Heart right ventricle (tissue), 16 donors: ENCODE measurements at regions not wholly inside any gene's neighbourhood (a gene's known extent, or its start where the extent isn't known, plus 50 kb on each side); places are given as distances from the start of the nearest gene placed in this dataset.

Experiments used
- ATAC-seq, 8 donors: fragments of 200-7000 bp; cut with Tn5 transposase; one replicate each; pipeline ENCODE4 v1.9.1; 2020; ENCODE audit warnings: mild to moderate bottlenecking in 8 of 8, moderate library complexity in 8 of 8, moderate number of reproducible peaks in 1 of 8
- DNase-seq, 2 donors: peaks; one replicate each; pipeline ENCODE4 v3.0.0-alpha.2; 2020
- H3K27ac ChIP-seq, 10 donors: fragments of 200-600 bp; sonication (generic) in 2 of 10; one replicate each; pipeline versions ENCODE4 v1.5.0 to v1.8.0; 2020 to 2022; ENCODE audit warnings: mild to moderate bottlenecking in 3 of 10
- H3K27me3 ChIP-seq, 7 donors: fragments of 200-600 bp; one replicate each; pipeline ENCODE4 v1.8.0; 2021 to 2022; ENCODE audit warnings: mild to moderate bottlenecking in 2 of 7
- H3K36me3 ChIP-seq, 9 donors: fragments of 200-600 bp; sonication (generic) in 1 of 9; one replicate each; pipeline versions ENCODE4 v1.5.0 to v1.8.0; 2020 to 2022; ENCODE audit warnings: mild to moderate bottlenecking in 2 of 9
- H3K4me1 ChIP-seq, 9 donors: fragments of 200-600 bp; sonication (generic) in 1 of 9; one replicate each; pipeline versions ENCODE4 v1.5.0 to v1.8.0; 2020 to 2022; ENCODE audit warnings: mild to moderate bottlenecking in 4 of 9
- H3K4me3 ChIP-seq, 10 donors: fragments of 200-600 bp; sonication (generic) in 2 of 10; one replicate each; pipeline versions ENCODE4 v1.5.0 to v1.8.0; 2020 to 2022; ENCODE audit warnings: mild to moderate bottlenecking in 7 of 10, moderate library complexity in 2 of 10
- H3K9me3 ChIP-seq, 11 donors: fragments of 200-600 bp in 10 of 11; sonication (generic) in 2 of 11; one replicate each; pipeline versions ENCODE4 v1.5.0 to v1.8.0; 2013 to 2022; ENCODE audit warnings: mild to moderate bottlenecking in 2 of 11, control low read depth in 1 of 11, moderate library complexity in 1 of 11
- WGBS, 2 donors: extraction: QIAGEN DNeasy Blood & Tissue Kit; methylation state at CpG; one replicate each; pipeline ENCODE4 v1.1.7; 2013; ENCODE audit warnings: inconsistent platforms in 1 of 2; 5-methylcytosine and 5-hydroxymethylcytosine counted together
- intact Hi-C, 10 donors: fragments of 100-400 bp; cut with DNase I; formaldehyde crosslinking; loops; one replicate each; pipeline versions ENCODE4 v1.11.1 to v1.14.2; 2022
- TF ChIP-seq, protein P1 (sequence below), 9 donors: fragments of 200-600 bp; sonication (generic) in 2 of 9; IDR thresholded peaks; one replicate each; pipeline versions ENCODE4 v1.5.0 to v1.8.0; 2021 to 2022; ENCODE audit warnings: antibody characterized with exemption in 9 of 9, mild to moderate bottlenecking in 5 of 9, moderate library complexity in 1 of 9
- donor health status: Arrhythmogenic right ventricular cardiomyopathy.
- donor health status: ischemic (EF 13 %, LVEDD 7.1; RV severe dilation, severe dysfunction).
- donor health status: healthy with polysubstance abuse.
- donor health status: DM: no; HTN: yes; CAD: no.
- donor health status: DM: no; HTN: no; CAD: no.
- donor health status: ischemic (EF 25% LVEDD 6.9; RV normal size, moderate dysfunction).
- donor health status: ischemic (EF 25% LVEDD 5.7; RV mildly dilated, moderate dysfunction).
- donor health status: healthy.
- donor health status: DM: yes; HTN: yes; CAD: no.
- donor health status: Ischemic cardiomyopathy.
- donor health status: ischemic (EF 35%, LVEDD 5.7; RV mildly dilated, moderate dysfunction).
- donor health status: nonischemic (EF 11% LVEDD 7.7; RV severe dilation, severe dysfunction).
- donor health status: DM: yes; HTN: yes; CAD: no.
- donor health status: PGD.
- donor health status: ischemic (EF 29% LVEDD 5.4; RV normal size, mild dysfunction).
- donor health status: nonischemic (EF 23%, LVEDD 6.1; RV moderate dilation, normal function).

DNA sequence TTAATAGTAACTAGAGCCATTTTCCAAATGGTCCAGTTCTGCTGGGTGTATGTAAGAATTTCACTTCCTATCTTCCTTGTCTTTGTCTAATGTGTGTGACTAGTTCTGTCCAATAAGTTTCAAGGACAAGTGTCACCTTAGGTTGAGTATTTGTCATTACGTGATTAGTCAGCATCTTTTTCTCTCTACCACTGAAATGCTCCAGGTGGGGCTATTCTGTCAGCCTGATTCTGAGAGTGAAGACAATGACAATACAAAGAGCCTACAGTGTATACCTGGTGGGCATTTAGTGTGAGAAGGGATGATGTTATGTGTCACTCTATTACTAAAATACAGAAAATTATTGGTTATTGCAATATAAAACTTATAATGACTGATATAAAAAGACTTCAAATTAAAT is 876.3 kb downstream of the C4orf33 start:
- no peaks in the 10 kb centered on the region for H3K4me1 ChIP-seq
- H3K27ac ChIP-seq = no peak overlapping the region
- H3K9me3 ChIP-seq = peaks cover 0 to 16% (median 0%) of the 10 kb centered on the region in 11 donors
- intact Hi-C loops = no loop called here
- H3K27me3 ChIP-seq = no peaks in the 10 kb centered on the region
- 78 to 82% methylated on average over 1 of the region's 1 CpG for WGBS, 2 donors
- no peak overlapping the region for H3K4me3 ChIP-seq
- no peaks in the 10 kb centered on the region for H3K36me3 ChIP-seq
- ATAC-seq = no peak
- no peak for DNase-seq
- TF ChIP-seq, protein P1, sequence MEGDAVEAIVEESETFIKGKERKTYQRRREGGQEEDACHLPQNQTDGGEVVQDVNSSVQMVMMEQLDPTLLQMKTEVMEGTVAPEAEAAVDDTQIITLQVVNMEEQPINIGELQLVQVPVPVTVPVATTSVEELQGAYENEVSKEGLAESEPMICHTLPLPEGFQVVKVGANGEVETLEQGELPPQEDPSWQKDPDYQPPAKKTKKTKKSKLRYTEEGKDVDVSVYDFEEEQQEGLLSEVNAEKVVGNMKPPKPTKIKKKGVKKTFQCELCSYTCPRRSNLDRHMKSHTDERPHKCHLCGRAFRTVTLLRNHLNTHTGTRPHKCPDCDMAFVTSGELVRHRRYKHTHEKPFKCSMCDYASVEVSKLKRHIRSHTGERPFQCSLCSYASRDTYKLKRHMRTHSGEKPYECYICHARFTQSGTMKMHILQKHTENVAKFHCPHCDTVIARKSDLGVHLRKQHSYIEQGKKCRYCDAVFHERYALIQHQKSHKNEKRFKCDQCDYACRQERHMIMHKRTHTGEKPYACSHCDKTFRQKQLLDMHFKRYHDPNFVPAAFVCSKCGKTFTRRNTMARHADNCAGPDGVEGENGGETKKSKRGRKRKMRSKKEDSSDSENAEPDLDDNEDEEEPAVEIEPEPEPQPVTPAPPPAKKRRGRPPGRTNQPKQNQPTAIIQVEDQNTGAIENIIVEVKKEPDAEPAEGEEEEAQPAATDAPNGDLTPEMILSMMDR (IDR thresholded peaks at IDR 0.05) = no peak

DNA sequence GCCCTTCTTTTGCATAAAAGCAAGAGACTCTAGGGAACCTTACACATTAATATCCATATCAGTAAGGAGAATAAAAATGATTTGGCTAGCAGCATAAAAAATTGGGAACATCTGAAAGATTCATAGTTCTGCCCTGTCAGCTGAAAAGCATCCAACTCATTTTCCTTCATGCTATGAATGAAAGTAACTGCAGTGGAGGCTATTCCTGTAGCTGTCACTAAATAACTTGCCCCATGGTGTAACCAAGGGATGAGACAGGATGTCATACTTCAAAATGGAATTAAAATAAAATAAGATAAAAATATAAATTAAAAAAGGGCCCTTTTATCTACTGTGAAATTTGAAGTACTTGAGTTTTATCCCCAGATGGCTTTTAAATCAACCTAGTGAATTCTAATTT is 878.8 kb downstream of the C4orf33 start:
- peaks cover 0 to 5% (median 0%) of the 10 kb centered on the region in 11 donors for H3K9me3 ChIP-seq
- no peak overlapping the region for H3K4me3 ChIP-seq
- no peak overlapping the region for H3K27ac ChIP-seq
- intact Hi-C loops = no loop called here
- TF ChIP-seq, protein P1 (IDR thresholded peaks at IDR 0.05) = no peak
- no peaks in the 10 kb centered on the region for H3K36me3 ChIP-seq
- H3K27me3 ChIP-seq = no peaks in the 10 kb centered on the region
- no peaks in the 10 kb centered on the region for H3K4me1 ChIP-seq
- DNase-seq (no peak), ATAC-seq (no peak)

DNA sequence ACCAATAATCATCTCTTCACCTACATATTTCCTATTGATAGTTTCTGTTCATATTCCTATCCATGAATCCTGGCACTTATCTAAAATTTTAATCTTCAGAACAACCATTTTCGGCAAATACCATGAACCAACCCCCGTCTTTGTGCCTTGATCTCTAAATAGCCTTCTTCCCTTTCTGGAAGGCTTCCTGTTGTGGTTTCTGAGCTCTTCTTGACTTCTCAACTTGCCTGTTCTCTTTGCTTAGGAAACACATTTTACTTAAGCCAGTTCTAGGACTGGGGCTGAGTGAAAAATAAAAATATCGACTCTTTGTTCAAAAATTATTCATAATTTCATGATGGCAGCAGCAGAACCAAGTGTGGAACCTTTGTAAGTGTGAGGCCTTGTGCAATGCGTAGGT is 882.4 kb downstream of the C4orf33 start:
- ATAC-seq = no peak
- 79 to 80% methylated on average over 4 of the region's 4 CpGs for WGBS, 2 donors
- H3K36me3 ChIP-seq = no peaks in the 10 kb centered on the region
- no peaks in the 10 kb centered on the region for H3K27me3 ChIP-seq
- no peak for DNase-seq
- intact Hi-C loops = no loop called here
- no peak overlapping the region for H3K4me3 ChIP-seq
- peaks cover 0 to 3% (median 0%) of the 10 kb centered on the region in 11 donors for H3K9me3 ChIP-seq
- no peaks in the 10 kb centered on the region for H3K4me1 ChIP-seq
- TF ChIP-seq, protein P1 (IDR thresholded peaks at IDR 0.05) = no peak
- no peak overlapping the region for H3K27ac ChIP-seq

DNA sequence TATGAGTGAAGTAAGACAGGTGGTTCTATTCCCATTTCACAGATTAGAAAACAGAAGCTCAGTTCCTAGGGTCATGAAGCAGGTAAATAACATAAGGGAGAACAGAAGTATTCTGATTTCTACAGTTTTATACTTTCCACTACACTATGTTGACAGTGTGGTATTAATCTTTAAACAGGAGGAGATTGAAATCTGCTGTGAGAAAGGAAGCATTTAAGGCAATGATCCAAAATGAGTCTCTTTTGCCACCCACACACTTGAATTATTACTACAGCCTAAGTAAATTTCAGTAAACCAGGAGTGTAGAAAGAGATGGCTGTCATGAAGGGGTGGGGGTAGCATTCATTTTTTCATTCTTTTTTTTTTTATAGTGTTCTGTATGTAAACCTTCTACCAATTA is 893.0 kb downstream of the C4orf33 start:
- H3K27ac ChIP-seq = no peak overlapping the region
- H3K36me3 ChIP-seq = no peaks in the 10 kb centered on the region
- H3K4me1 ChIP-seq = no peaks in the 10 kb centered on the region
- intact Hi-C loops = no loop called here
- DNase-seq (no peak), ATAC-seq (no peak)
- H3K27me3 ChIP-seq = no peaks in the 10 kb centered on the region
- H3K9me3 ChIP-seq = peaks cover 0 to 3% (median 0%) of the 10 kb centered on the region in 11 donors
- H3K4me3 ChIP-seq = no peak overlapping the region
- TF ChIP-seq, protein P1 (IDR thresholded peaks at IDR 0.05) = no peak

DNA sequence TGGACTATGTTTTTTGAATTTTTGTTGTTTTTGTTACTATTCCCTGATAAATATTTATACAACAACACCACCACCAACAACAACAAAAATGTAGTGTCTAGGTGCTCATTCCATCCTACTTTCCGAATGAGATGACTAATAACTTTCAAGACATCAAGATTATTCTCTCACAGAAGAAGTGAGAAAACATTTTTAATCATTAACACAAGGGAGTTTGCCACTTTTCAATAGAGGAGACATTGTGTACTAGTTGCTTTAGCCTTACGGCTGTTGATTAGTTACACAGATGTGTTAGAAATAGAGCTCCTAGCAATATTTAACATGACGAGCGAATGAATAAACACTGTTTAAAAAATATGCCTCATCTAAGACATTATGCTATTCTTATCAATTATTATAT is 898.8 kb downstream of the C4orf33 start:
- H3K4me3 ChIP-seq = no peak overlapping the region
- no peak for DNase-seq
- no peaks in the 10 kb centered on the region for H3K36me3 ChIP-seq
- no peaks in the 10 kb centered on the region for H3K4me1 ChIP-seq
- H3K27ac ChIP-seq = no peak overlapping the region
- no peak for ATAC-seq
- no peaks in the 10 kb centered on the region for H3K27me3 ChIP-seq
- TF ChIP-seq, protein P1 (IDR thresholded peaks at IDR 0.05) = no peak
- peaks cover 0 to 3% (median 0%) of the 10 kb centered on the region in 11 donors for H3K9me3 ChIP-seq
- intact Hi-C loops = no loop called here
- 62 to 65% methylated on average over 4 of the region's 4 CpGs for WGBS, 2 donors
